ENCODE measurements at regions not wholly inside any gene's neighbourhood (a gene's known extent, or its start where the extent isn't known, plus 50 kb on each side); places are given as distances from the start of the nearest gene placed in this dataset.

- TF ChIP-seq CTCF (IDR thresholded peaks at IDR 0.05 in 4 of 5, conservative IDR thresholded peaks at IDR 0.05 in 1 of 5), result no peak
- no peak for TF ChIP-seq POLR2A (IDR thresholded peaks at IDR 0.05)
These were observed 140.1 kb downstream of the URI1 start for GRCh38 chr19:30082168-30082567.

Measured in gastrocnemius medialis (tissue), 4 donors.